ENCODE measurements at regions not wholly inside any gene's neighbourhood (a gene's known extent, or its start where the extent isn't known, plus 50 kb on each side); places are given as distances from the start of the nearest gene placed in this dataset.

DNA sequence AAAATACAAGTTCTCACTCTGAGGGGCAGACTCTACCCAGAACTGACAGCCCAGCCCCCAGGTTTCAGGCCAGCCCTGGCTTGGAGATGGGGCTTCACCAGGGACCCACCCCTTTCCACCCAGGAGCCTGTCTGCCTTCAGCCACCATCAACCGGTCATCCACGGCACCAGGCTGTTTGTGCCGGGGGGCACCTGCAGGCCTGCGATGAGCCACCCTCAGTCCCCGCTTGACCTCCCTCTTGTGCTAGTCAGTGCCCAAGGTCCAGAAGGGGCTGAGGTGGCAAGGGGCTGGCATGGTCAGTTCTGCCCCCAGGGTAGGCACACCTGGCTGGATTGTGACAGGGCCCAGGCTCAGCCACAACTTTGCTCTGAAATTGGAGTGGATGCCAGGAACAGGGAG lies 82.1 kb downstream of the ADRA2C start:
- no TSS peak for BruUV-seq (replicated peaks)
- peaks cover 14% of the 10 kb centered on the region for H3K27me3 ChIP-seq (replicated peaks; ENCODE audit: insufficient read depth, low read depth, low read length, poor library complexity)
- H3K36me3 ChIP-seq (ENCODE audit: insufficient read depth, low read length, poor library complexity, severe bottlenecking), result no peaks in the 10 kb centered on the region
- H3K27ac ChIP-seq (ENCODE audit: low read depth, low read length, poor library complexity, severe bottlenecking), result no peak overlapping the region
- ChIA-PET POLR2A (ENCODE audit: low non-redundant PET) (no interaction called here), CTCF (no interaction called here)
- no peak overlapping the region for H3K4me3 ChIP-seq (ENCODE audit: low read depth, low read length, poor library complexity, severe bottlenecking)
- H3K9me3 ChIP-seq (ENCODE audit: low read depth, low read length, poor library complexity, severe bottlenecking), result peaks cover 6% of the 10 kb centered on the region
- intact Hi-C loops (cut with micrococcal nuclease; ENCODE audit: unreplicated experiment), result no loop called here
- TF ChIP-seq EZH2 (IDR thresholded peaks at IDR 0.05; ENCODE audit: borderline replicate concordance, low read depth, low read length, poor library complexity, severe bottlenecking), result no peak
- TF ChIP-seq, protein P1, sequence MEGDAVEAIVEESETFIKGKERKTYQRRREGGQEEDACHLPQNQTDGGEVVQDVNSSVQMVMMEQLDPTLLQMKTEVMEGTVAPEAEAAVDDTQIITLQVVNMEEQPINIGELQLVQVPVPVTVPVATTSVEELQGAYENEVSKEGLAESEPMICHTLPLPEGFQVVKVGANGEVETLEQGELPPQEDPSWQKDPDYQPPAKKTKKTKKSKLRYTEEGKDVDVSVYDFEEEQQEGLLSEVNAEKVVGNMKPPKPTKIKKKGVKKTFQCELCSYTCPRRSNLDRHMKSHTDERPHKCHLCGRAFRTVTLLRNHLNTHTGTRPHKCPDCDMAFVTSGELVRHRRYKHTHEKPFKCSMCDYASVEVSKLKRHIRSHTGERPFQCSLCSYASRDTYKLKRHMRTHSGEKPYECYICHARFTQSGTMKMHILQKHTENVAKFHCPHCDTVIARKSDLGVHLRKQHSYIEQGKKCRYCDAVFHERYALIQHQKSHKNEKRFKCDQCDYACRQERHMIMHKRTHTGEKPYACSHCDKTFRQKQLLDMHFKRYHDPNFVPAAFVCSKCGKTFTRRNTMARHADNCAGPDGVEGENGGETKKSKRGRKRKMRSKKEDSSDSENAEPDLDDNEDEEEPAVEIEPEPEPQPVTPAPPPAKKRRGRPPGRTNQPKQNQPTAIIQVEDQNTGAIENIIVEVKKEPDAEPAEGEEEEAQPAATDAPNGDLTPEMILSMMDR (conservative IDR thresholded peaks at IDR 0.05; ENCODE audit: low read depth, low read length), result no peak
- H3K4me1 ChIP-seq (ENCODE audit: insufficient read depth, low read length, poor library complexity, severe bottlenecking), result peaks cover 4% of the 10 kb centered on the region
- no peak for DNase-seq (ENCODE audit: low spot score)

DNA sequence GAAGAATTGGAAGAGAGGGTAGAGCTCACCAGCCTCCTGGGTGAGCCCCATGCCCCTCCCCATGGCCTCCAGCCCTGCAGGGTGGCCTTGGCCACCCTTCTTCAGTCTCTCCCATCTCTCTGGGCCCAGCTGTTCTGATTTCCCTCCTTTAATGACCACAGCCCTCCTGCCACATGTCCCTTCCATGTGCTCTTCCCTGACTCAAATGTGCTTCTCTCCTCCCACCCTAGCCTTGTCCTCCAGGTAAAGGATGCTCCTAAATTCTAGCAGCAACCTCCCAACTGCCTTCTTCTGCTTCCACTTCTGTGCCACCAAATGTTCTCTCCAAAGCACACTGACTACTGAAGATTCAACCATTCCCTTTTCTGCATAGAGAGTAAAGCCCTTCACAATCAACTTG lies 83.0 kb downstream of the ADRA2C start:
- Histone ChIP-seq H3K4me1 (ENCODE audit: insufficient read depth, low read length, poor library complexity, severe bottlenecking) (peaks cover 4% of the 10 kb centered on the region), H3K27ac (ENCODE audit: low read depth, low read length, poor library complexity, severe bottlenecking) (no peak overlapping the region), H3K36me3 (ENCODE audit: insufficient read depth, low read length, poor library complexity, severe bottlenecking) (no peaks in the 10 kb centered on the region), H3K9me3 (ENCODE audit: low read depth, low read length, poor library complexity, severe bottlenecking) (peaks cover 6% of the 10 kb centered on the region), H3K4me3 (ENCODE audit: low read depth, low read length, poor library complexity, severe bottlenecking) (no peak overlapping the region), H3K27me3 (replicated peaks; ENCODE audit: insufficient read depth, low read depth, low read length, poor library complexity) (peaks cover 8% of the 10 kb centered on the region)
- no TSS peak for BruUV-seq (replicated peaks)
- intact Hi-C loops (cut with micrococcal nuclease; ENCODE audit: unreplicated experiment), result no loop called here
- POLR2A ChIA-PET (ENCODE audit: low non-redundant PET), result no interaction called here
- CTCF ChIA-PET, result no interaction called here
- no peak for TF ChIP-seq EZH2 (IDR thresholded peaks at IDR 0.05; ENCODE audit: borderline replicate concordance, low read depth, low read length, poor library complexity, severe bottlenecking)
- DNase-seq (ENCODE audit: low spot score), result no peak

DNA sequence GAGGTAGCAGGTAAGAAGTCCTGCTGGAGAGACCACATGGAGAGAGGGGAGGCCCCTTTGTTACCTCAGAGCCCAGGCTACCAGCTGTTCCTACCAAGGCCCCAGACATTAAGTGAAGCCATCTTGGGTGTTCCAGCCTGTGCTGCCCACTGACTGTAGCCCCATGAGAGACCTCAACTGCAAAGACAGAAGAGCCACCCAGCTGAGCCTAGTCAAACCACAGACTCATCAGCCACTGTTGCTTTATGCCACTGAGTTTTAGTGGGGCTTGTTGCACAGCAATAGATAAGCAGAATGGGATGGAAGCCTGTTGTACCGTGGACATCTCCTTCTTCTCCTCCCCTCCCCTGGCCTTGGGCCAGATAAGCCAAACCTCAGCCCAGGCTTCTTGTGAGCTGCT lies 83.9 kb downstream of the ADRA2C start:
- Histone ChIP-seq H3K36me3 (ENCODE audit: insufficient read depth, low read length, poor library complexity, severe bottlenecking) (no peaks in the 10 kb centered on the region), H3K4me1 (ENCODE audit: insufficient read depth, low read length, poor library complexity, severe bottlenecking) (peaks cover 4% of the 10 kb centered on the region), H3K4me3 (ENCODE audit: low read depth, low read length, poor library complexity, severe bottlenecking) (no peak overlapping the region), H3K27me3 (replicated peaks; ENCODE audit: insufficient read depth, low read depth, low read length, poor library complexity) (peaks cover 9% of the 10 kb centered on the region), H3K9me3 (ENCODE audit: low read depth, low read length, poor library complexity, severe bottlenecking) (peaks cover 6% of the 10 kb centered on the region), H3K27ac (ENCODE audit: low read depth, low read length, poor library complexity, severe bottlenecking) (no peak overlapping the region)
- POLR2A ChIA-PET (ENCODE audit: low non-redundant PET), result no interaction called here
- TF ChIP-seq EZH2 (IDR thresholded peaks at IDR 0.05; ENCODE audit: borderline replicate concordance, low read depth, low read length, poor library complexity, severe bottlenecking), result no peak
- TF ChIP-seq, protein P1 (conservative IDR thresholded peaks at IDR 0.05; ENCODE audit: low read depth, low read length), result no peak
- no peak for DNase-seq (ENCODE audit: low spot score)
- BruUV-seq (replicated peaks), result no TSS peak
- CTCF ChIA-PET, result no interaction called here
- intact Hi-C loops (cut with micrococcal nuclease; ENCODE audit: unreplicated experiment), result no loop called here

DNA sequence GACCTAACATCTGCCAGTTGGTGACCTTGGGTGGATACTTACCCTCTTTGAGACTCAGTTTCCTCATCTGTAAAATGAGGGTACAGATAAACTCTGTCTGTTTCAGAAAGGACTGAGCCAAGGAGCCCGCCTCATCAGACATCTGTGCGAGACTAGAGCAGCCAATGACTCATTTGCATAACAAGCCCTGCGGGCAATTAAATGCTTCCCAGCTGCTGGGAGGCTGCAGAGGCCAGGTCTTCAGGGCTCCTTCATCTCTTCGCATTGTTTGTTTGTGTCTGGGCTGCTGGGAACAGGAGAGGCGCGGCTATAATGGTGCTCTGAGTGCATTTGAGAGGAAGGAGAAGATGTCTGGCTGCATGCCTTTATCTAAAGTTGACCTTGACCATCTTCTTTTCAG lies 85.0 kb downstream of the ADRA2C start:
- TF ChIP-seq EZH2 (IDR thresholded peaks at IDR 0.05; ENCODE audit: borderline replicate concordance, low read depth, low read length, poor library complexity, severe bottlenecking), result no peak
- TF ChIP-seq, protein P1 (conservative IDR thresholded peaks at IDR 0.05; ENCODE audit: low read depth, low read length), result no peak
- BruUV-seq (replicated peaks), result no TSS peak
- peak; percentile 48 for DNase-seq (ENCODE audit: low spot score)
- Histone ChIP-seq H3K4me1 (ENCODE audit: insufficient read depth, low read length, poor library complexity, severe bottlenecking) (peaks cover 4% of the 10 kb centered on the region), H3K27ac (ENCODE audit: low read depth, low read length, poor library complexity, severe bottlenecking) (no peak overlapping the region), H3K27me3 (replicated peaks; ENCODE audit: insufficient read depth, low read depth, low read length, poor library complexity) (peaks cover 11% of the 10 kb centered on the region), H3K9me3 (ENCODE audit: low read depth, low read length, poor library complexity, severe bottlenecking) (peaks cover 6% of the 10 kb centered on the region), H3K4me3 (ENCODE audit: low read depth, low read length, poor library complexity, severe bottlenecking) (no peak overlapping the region), H3K36me3 (ENCODE audit: insufficient read depth, low read length, poor library complexity, severe bottlenecking) (no peaks in the 10 kb centered on the region)
- intact Hi-C loops (cut with micrococcal nuclease; ENCODE audit: unreplicated experiment), result no loop called here
- POLR2A ChIA-PET (ENCODE audit: low non-redundant PET), result no interaction called here
- CTCF ChIA-PET, result no interaction called here

Data from A673 (cell line).